Trophoblast cell (in vitro differentiated cells and primary cell): ENCODE measurements at regions not wholly inside any gene's neighbourhood (a gene's known extent, or its start where the extent isn't known, plus 50 kb on each side); places are given as distances from the start of the nearest gene placed in this dataset.

ENCODE experiments used
- DNase-seq, 2 donors: peaks; one replicate each; pipeline ENCODE4 v3.0.0-alpha.2; 2016
- H2AFZ ChIP-seq: 2 replicates; pipeline ENCODE4 v1.6.1; 2013; ENCODE audit warnings: low read length, moderate library complexity, mild to moderate bottlenecking; ENCODE audit not compliant: insufficient read depth, poor library complexity
- H2AK5ac ChIP-seq: 2 replicates; pipeline ENCODE4 v1.6.1; 2013; ENCODE audit warnings: mild to moderate bottlenecking, low read length
- H2BK120ac ChIP-seq: 2 replicates; pipeline ENCODE4 v1.6.1; 2013; ENCODE audit warnings: low read length, mild to moderate bottlenecking, moderate library complexity; ENCODE audit not compliant: insufficient read depth, poor library complexity
- H2BK12ac ChIP-seq: 2 replicates; pipeline ENCODE4 v1.6.1; 2013; ENCODE audit warnings: mild to moderate bottlenecking, low read length, moderate library complexity
- H2BK5ac ChIP-seq: 2 replicates; pipeline ENCODE4 v1.6.1; 2013; ENCODE audit warnings: low read length, low read depth, moderate library complexity, mild to moderate bottlenecking; ENCODE audit not compliant: poor library complexity
- H3K14ac ChIP-seq: 2 replicates; pipeline ENCODE4 v1.6.1; 2013; ENCODE audit warnings: mild to moderate bottlenecking, low read length
- H3K18ac ChIP-seq: 2 replicates; pipeline ENCODE4 v1.6.1; 2013; ENCODE audit warnings: mild to moderate bottlenecking, low read length
- H3K23ac ChIP-seq: 2 replicates; pipeline ENCODE4 v1.6.1; 2013; ENCODE audit warnings: low read length
- H3K27ac ChIP-seq: 2 replicates; pipeline ENCODE4 v1.5.1; 2013; ENCODE audit warnings: low read depth, mild to moderate bottlenecking, inconsistent platforms, low read length, moderate library complexity
- H3K27me3 ChIP-seq: 2 replicates; pipeline ENCODE4 v1.6.1; 2013; ENCODE audit warnings: inconsistent platforms, mild to moderate bottlenecking, low read length, moderate library complexity; ENCODE audit not compliant: insufficient read depth
- H3K36me3 ChIP-seq, 2 experiments: 1 replicate in 1 of 2; 2 replicates in 1 of 2; pipeline ENCODE4 v1.6.1; 2013; ENCODE audit warnings: low read length in 2 of 2, mild to moderate bottlenecking in 2 of 2, moderate library complexity in 1 of 2; ENCODE audit not compliant: insufficient read depth in 2 of 2, control insufficient read depth in 1 of 2
- H3K4ac ChIP-seq: 2 replicates; pipeline ENCODE4 v1.6.1; 2013; ENCODE audit warnings: low read depth, mild to moderate bottlenecking, low read length, moderate library complexity
- H3K4me1 ChIP-seq, 2 experiments: 1 replicate in 1 of 2; 2 replicates in 1 of 2; pipeline ENCODE4 v1.6.1; 2013; ENCODE audit warnings: low read length in 2 of 2, mild to moderate bottlenecking in 2 of 2, moderate library complexity in 1 of 2; ENCODE audit not compliant: insufficient read depth in 2 of 2, control insufficient read depth in 1 of 2
- H3K4me2 ChIP-seq: 2 replicates; pipeline ENCODE4 v1.6.1; 2013; ENCODE audit warnings: inconsistent platforms, mild to moderate bottlenecking, low read length, moderate library complexity
- H3K4me3 ChIP-seq: 2 replicates; pipeline ENCODE4 v1.5.1; 2013; ENCODE audit warnings: mild to moderate bottlenecking, low read depth, low read length, inconsistent platforms
- H3K79me1 ChIP-seq: one replicate; pipeline ENCODE4 v1.6.1; 2013; ENCODE audit warnings: low read length
- H3K79me2 ChIP-seq: 2 replicates; pipeline ENCODE4 v1.6.1; 2013; ENCODE audit warnings: low read length, mild to moderate bottlenecking; ENCODE audit not compliant: control insufficient read depth, insufficient read depth, poor library complexity
- H3K9ac ChIP-seq: 2 replicates; pipeline ENCODE4 v1.6.1; 2013; ENCODE audit warnings: mild to moderate bottlenecking, low read length
- H3K9me3 ChIP-seq: 2 replicates; pipeline ENCODE4 v1.6.1; 2013; ENCODE audit warnings: low read depth, mild to moderate bottlenecking, control low read depth, inconsistent platforms, low read length; ENCODE audit not compliant: insufficient read depth
- H4K12ac ChIP-seq: 2 replicates; pipeline ENCODE4 v1.6.1; 2013; ENCODE audit warnings: low read depth, mild to moderate bottlenecking, low read length, moderate library complexity
- H4K8ac ChIP-seq: 2 replicates; pipeline ENCODE4 v1.6.1; 2013; ENCODE audit warnings: low read depth, mild to moderate bottlenecking, low read length, moderate library complexity
- H4K91ac ChIP-seq: one replicate; pipeline ENCODE4 v1.6.1; 2013; ENCODE audit warnings: low read depth, mild to moderate bottlenecking, low read length, moderate library complexity
- WGBS: extraction: QIAGEN DNeasy Blood & Tissue Kit; methylation state at CpG from one replicate; pipeline ENCODE4 v1.1.7; 2013; ENCODE audit warnings: missing lambda C conversion rate; ENCODE audit not compliant: insufficient read length, insufficient coverage; ENCODE audit errors: extremely low coverage; 5-methylcytosine and 5-hydroxymethylcytosine counted together

DNA sequence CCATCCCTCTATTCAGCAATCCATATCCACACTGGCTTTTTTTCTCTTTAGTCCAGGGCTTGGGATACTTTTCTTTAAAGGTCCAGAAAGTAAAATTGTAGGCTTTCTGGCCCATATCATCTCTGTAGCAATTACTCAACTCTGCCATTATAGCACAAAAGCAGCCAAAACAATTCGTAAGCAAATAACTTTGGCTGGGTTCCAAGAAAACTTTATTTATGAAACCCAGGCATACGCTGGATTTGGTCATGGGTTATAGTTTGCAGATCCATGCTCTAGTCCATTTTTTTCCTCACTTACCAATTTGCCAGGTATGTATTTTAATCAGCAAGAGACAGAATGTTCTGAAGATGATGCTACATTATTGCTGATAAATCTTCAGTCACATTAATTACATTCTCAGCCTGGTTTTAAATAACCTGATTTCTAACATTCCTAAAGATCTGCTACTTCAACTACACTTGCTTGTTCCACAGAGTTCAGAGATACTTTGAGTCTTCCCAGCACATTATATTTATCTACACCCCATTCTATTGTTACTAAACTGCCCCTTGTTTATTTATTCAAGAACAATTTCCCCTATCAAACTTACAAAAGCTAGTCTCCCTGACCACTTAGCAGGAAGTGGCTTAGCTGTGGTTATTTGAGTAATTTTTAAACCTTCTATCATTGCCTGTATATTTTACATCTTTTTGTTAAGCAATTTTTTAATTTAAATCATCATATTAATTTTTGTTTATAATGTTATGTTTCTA lies 161.0 kb downstream of the ISL1 start:
- H3K9ac ChIP-seq = no peak overlapping the region
- H3K36me3 ChIP-seq = no peaks in the 10 kb centered on the region
- H3K23ac ChIP-seq = no peak overlapping the region
- H3K9me3 ChIP-seq = no peaks in the 10 kb centered on the region
- WGBS = no CpG with 5 or more reads among the region's 2 CpGs
- H3K14ac ChIP-seq = no peak overlapping the region
- H3K4me1 ChIP-seq = peaks cover 0 to 1% of the 10 kb centered on the region in 2 experiments
- no peak overlapping the region for H4K8ac ChIP-seq
- no peak overlapping the region for H2AK5ac ChIP-seq
- H3K4me2 ChIP-seq = no peak overlapping the region
- H2BK12ac ChIP-seq = no peak overlapping the region
- no peak overlapping the region for H2BK5ac ChIP-seq
- H3K4ac ChIP-seq = no peak overlapping the region
- no peak overlapping the region for H3K18ac ChIP-seq
- H2BK120ac ChIP-seq = no peak overlapping the region
- H4K91ac ChIP-seq = no peak overlapping the region
- no peak overlapping the region for H3K27ac ChIP-seq
- DNase-seq = no peak
- H4K12ac ChIP-seq = no peak overlapping the region
- no peaks in the 10 kb centered on the region for H3K27me3 ChIP-seq
- H3K79me1 ChIP-seq = peaks cover 2% of the 10 kb centered on the region
- H3K4me3 ChIP-seq = no peak overlapping the region
- H2AFZ ChIP-seq = no peak overlapping the region
- no peaks in the 10 kb centered on the region for H3K79me2 ChIP-seq

DNA sequence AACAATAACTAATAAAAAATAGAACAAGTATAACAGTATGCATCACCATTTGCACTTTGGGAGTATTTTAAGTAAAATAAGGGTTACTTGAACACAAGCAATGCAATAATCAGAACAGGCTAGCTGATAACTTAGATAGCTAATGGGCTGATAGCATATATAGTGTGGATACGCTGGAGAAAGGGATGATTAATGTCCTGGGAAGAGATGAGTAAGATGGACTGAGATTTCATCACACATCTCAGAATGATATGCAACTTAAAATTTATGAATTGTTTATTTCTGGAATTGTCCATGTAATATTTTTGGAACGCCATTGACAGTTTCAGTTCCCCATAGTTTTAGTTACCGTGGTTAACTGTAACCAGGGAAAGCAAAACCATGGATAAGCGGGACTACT lies 173.6 kb downstream of the ISL1 start:
- Histone ChIP-seq H3K9ac (no peak overlapping the region), H3K79me2 (no peaks in the 10 kb centered on the region), H3K4me3 (no peak overlapping the region), H2BK12ac (no peak overlapping the region), H2AK5ac (no peak overlapping the region), H3K4me2 (no peak overlapping the region), H2BK120ac (no peak overlapping the region), H3K18ac (no peak overlapping the region), H3K36me3 (no peaks in the 10 kb centered on the region), H4K91ac (no peak overlapping the region), H3K4me1 (peaks cover 0 to 1% of the 10 kb centered on the region in 2 experiments), H4K12ac (no peak overlapping the region), H3K23ac (no peak overlapping the region), H3K27ac (no peak overlapping the region), H3K4ac (no peak overlapping the region), H4K8ac (no peak overlapping the region), H3K14ac (no peak overlapping the region), H2AFZ (no peak overlapping the region), H3K27me3 (no peaks in the 10 kb centered on the region), H2BK5ac (no peak overlapping the region), H3K9me3 (no peaks in the 10 kb centered on the region), H3K79me1 (no peaks in the 10 kb centered on the region)
- WGBS = no CpG with 5 or more reads among the region's 4 CpGs
- DNase-seq = no peak

DNA sequence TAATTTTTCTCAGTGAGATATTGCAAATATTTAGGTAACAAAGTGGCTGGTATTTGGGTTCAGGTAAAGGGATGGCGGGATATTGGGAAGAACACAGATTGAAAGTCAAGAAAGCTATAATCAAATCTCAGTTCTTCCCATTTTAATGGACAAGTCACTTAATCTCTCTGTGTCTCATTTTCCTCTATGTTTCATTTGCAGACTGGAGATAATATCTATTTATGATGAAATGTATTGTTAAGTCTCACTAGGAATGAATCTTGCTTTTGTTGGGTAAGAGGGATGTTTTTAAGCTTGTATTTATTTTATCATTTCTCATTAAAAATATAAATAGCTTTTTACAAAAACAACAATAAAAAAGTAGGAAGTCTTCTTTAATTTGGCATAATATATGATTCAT lies 175.4 kb downstream of the ISL1 start:
- H4K91ac ChIP-seq = no peak overlapping the region
- no peak overlapping the region for H2AFZ ChIP-seq
- H3K36me3 ChIP-seq = no peaks in the 10 kb centered on the region
- no peak overlapping the region for H3K4me2 ChIP-seq
- no peak overlapping the region for H2BK120ac ChIP-seq
- H3K4me3 ChIP-seq = no peak overlapping the region
- H3K23ac ChIP-seq = no peak overlapping the region
- H3K9ac ChIP-seq = no peak overlapping the region
- H3K79me1 ChIP-seq = no peaks in the 10 kb centered on the region
- H3K27me3 ChIP-seq = no peaks in the 10 kb centered on the region
- H3K79me2 ChIP-seq = no peaks in the 10 kb centered on the region
- H3K4me1 ChIP-seq = peaks cover 0 to 1% of the 10 kb centered on the region in 2 experiments
- no peak for DNase-seq
- no peak overlapping the region for H2BK12ac ChIP-seq
- H3K27ac ChIP-seq = no peak overlapping the region
- H2BK5ac ChIP-seq = no peak overlapping the region
- no peak overlapping the region for H3K14ac ChIP-seq
- no CpG with 5 or more reads among the region's 1 CpG for WGBS
- H4K12ac ChIP-seq = no peak overlapping the region
- H3K9me3 ChIP-seq = no peaks in the 10 kb centered on the region
- H2AK5ac ChIP-seq = no peak overlapping the region
- no peak overlapping the region for H4K8ac ChIP-seq
- H3K4ac ChIP-seq = no peak overlapping the region
- no peak overlapping the region for H3K18ac ChIP-seq

DNA sequence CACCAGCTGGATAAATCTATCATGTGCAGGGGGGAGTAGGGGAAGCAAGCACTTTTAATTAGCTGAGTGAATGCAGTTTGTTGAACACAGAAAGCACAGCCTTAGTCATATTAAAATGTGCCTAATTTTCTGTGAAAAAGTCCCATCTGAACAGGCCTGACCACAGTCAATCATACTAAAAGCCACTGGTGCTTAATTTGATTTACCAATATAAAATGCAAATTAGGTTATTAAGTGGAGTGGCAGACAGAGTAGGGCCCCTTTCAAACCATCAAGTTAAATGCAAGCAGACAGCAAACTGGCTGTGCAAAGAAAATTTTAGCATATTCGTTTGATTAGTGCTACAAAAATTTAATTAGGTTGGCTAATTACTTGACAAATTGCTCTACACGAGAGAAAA lies 176.1 kb downstream of the ISL1 start:
- H4K12ac ChIP-seq = no peak overlapping the region
- no peak overlapping the region for H3K14ac ChIP-seq
- no peak overlapping the region for H3K23ac ChIP-seq
- no peak overlapping the region for H2BK120ac ChIP-seq
- no peak overlapping the region for H3K18ac ChIP-seq
- WGBS = no CpG with 5 or more reads among the region's 2 CpGs
- H2AFZ ChIP-seq = no peak overlapping the region
- H3K27ac ChIP-seq = no peak overlapping the region
- H3K36me3 ChIP-seq = no peaks in the 10 kb centered on the region
- H3K79me2 ChIP-seq = no peaks in the 10 kb centered on the region
- no peak overlapping the region for H4K91ac ChIP-seq
- H3K9ac ChIP-seq = no peak overlapping the region
- no peaks in the 10 kb centered on the region for H3K27me3 ChIP-seq
- no peak overlapping the region for H4K8ac ChIP-seq
- no peaks in the 10 kb centered on the region for H3K79me1 ChIP-seq
- H2BK12ac ChIP-seq = no peak overlapping the region
- no peak overlapping the region for H3K4ac ChIP-seq
- H3K4me3 ChIP-seq = no peak overlapping the region
- no peak overlapping the region for H3K4me2 ChIP-seq
- H3K9me3 ChIP-seq = no peaks in the 10 kb centered on the region
- peaks cover 0 to under 1% of the 10 kb centered on the region in 2 experiments for H3K4me1 ChIP-seq
- DNase-seq = no peak
- H2BK5ac ChIP-seq = no peak overlapping the region
- H2AK5ac ChIP-seq = no peak overlapping the region
